ENCODE measurements at regions not wholly inside any gene's neighbourhood (a gene's known extent, or its start where the extent isn't known, plus 50 kb on each side); places are given as distances from the start of the nearest gene placed in this dataset.
"Not testable (repeated sequence)": the region's sequence is repeated elsewhere in the genome, so short reads cannot be mapped to it uniquely, and the experiment has no call there.

DNA sequence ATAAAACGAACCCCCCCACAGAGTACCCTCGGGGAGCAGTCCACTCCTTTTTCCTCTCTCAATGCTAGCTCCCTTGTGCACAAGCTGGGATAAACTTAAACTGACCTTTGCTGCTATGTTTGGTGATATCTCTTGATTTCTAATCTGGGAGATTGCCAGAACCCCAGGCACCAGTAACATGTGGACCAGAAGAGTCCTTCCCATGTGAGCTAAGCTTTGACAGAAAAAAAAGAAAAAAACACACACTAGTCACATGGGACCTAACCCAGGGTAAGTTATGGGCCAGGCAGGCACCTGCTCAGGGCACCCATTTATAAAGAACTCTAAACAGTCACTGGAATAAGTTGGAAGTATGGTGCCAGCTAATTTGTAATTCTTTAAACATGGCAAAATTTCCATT, 242.6 kb downstream of the EN1 start:
- no peak for DNase-seq

GRCh38 chr2:118604371-118604770, 243.1 kb downstream of the EN1 start:
- DNase-seq: no peak

- DNase-seq: no peak
These were observed 248.3 kb downstream of the EN1 start for GRCh38 chr2:118599141-118599540.

- no peak for DNase-seq
These were observed 250.8 kb downstream of the EN1 start for GRCh38 chr2:118596620-118597019.

GRCh38 chr2:118593257-118593656, 254.2 kb downstream of the EN1 start:
- no peak for DNase-seq

- DNase-seq: no peak
These were observed 256.2 kb downstream of the EN1 start for GRCh38 chr2:118591223-118591622.

GRCh38 chr2:118589721-118590120, 257.7 kb downstream of the EN1 start:
- no peak for DNase-seq

GRCh38 chr2:118588850-118589249, 258.6 kb downstream of the EN1 start:
- DNase-seq: no peak

GRCh38 chr2:118586312-118586711, 261.1 kb downstream of the EN1 start:
- no peak for DNase-seq

- DNase-seq: no peak
These were observed 262.6 kb downstream of the EN1 start for GRCh38 chr2:118584877-118585276.

DNA sequence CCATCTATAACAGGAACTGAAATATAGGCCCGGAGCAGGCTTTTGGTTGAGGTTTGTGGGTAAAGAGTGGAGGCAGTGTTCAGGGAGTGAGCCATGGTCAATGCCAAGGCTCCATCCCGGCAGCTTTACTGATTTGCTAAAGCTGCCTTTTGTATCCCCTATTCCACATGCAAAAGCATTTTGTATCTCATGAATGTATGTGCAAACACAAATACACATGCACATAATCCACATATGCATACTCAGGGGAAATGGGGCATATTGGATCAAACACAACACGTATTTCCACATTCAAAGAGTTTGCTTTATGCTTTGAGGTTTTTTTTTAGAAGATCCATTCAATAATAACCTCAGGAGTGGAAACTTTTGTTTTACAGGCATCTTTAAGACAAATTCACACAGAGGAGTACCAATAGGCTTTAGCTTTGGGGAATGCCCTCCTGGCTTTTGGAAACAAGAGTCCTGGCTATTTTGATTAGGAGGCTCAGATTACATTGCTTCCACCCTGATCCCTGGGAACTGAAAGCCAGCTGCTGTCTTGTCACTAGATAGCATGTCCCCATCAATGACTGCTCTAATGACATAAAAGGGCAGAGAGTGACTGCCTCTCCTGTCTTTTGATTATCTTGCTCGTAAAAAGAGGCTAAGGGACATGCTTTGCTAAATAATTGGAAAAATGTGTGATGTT, 263.2 kb downstream of the EN1 start:
- DNase-seq: no peak

DNA sequence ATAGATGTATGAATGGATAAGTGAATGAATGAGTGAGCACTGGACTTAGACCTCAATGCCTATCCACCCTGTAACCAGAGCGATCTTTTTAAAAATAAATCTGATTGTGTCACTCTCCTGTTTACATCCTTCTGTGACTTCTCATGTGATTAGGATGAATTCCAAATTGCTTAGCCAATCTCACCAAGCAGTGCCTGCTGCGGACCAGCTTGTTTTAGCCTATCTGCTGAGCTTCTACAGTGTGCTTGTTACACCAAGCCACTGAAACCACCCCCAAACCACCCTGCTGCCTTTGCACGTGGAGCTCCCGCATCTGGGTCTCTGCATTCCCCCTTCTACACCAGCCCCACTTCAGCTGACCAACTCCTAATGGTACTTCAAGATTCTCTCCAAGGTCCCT, 265.4 kb downstream of the EN1 start:
- DNase-seq: no peak

GRCh38 chr2:118580651-118581050, 266.8 kb downstream of the EN1 start:
- no peak for DNase-seq

DNA sequence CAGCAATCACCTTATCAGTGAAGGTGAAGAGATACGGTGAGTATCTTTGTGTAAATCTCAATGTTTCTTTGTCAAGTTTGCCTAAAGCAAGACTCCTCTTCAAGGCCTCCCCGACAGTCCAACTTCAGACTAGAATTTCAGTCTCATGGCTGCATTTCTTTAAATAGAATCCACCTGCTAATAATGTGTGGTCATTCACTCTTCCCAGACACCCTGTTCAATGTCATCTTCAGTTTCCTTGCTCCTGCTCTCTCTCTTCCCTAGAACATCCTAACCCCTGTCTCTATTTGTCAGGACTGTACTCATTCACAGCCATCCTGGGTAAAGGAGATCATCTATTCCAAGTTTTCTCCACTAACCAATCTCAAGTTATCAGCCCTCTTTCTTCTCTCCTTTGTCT, 267.3 kb downstream of the EN1 start:
- no peak for DNase-seq

DNA sequence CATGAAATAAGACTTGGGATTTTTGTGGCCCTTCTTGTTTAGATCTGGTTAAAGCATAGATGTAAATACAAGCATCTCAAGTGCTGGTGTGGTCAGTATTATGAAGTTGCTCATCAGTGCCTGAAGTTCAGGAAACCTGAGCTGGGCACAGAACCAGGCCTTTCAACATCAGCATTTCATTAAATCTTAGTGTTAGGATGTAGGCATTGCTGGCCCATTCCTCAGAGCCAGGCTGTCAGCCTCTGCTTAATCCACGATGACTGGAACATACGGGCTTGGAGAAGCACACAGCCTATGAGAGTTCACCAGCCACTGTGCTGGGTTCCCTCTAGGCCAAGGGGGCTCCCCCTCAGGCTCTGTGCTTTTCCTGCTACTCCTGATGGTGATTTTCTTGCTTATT, 270.2 kb downstream of the EN1 start:
- DNase-seq: no peak

GRCh38 chr2:118576109-118576855, 271.2 kb downstream of the EN1 start:
- no peak for DNase-seq

GRCh38 chr2:118572380-118572779, 275.1 kb downstream of the EN1 start:
- DNase-seq: not testable (repeated sequence)

GRCh38 chr2:118569876-118570535, 277.4 kb downstream of the EN1 start:
- DNase-seq: no peak

GRCh38 chr2:118568700-118569099, 278.7 kb downstream of the EN1 start:
- DNase-seq: no peak

DNA sequence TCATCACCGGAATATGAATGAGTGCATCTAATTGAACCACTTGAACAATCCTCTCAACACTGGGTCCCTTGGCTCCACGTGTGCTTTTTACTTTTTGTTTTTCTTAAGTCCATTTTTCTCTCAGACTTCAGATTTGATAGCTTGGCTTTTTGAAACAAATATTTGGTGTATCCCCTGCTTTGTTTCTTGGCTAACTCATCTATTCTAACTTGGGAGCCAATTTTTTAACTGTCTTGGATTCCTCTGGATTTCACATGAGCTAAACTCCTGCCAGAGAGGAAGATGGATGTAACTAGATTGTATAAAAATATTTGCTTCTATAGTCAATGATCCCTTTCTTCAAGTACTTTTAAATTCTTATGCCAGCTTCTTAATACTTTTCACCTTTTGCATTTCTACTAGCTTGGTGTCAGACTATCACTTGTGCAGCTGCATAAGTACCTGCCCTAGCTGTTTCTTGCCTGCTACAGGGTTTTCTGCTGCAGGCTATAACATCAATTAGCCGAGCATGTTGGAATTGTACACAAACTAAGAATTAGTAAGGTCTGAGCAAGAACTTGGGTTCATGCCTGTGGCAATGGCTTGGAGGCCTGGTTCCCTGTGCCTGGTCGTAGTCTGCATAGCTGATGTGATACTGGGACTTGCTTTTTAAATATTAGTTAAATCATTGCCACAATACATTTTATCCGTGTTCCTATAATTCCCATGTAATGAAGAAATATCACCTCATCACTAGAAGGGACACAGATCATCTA, 281.5 kb downstream of the EN1 start:
- DNase-seq: no peak

DNA sequence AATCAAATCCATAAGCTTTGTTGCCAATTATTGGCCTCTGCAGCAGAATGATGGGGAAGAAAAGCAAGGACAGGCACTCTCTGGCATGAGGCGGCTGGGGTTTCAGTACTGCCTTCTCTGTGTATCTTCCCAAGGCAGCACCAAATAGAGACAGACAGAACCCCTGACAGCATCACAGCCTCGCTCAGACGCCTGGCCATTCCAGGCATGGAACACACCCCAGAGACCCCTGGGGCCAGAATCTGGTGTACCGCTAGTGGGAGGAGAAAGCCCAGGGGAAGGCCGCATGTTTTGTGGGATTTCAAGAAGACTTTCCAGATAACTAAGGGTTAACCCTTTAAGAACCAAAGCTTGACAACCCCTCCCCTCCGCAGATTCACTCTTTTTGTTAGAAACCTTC, 282.1 kb downstream of the EN1 start:
- no peak for DNase-seq

DNA sequence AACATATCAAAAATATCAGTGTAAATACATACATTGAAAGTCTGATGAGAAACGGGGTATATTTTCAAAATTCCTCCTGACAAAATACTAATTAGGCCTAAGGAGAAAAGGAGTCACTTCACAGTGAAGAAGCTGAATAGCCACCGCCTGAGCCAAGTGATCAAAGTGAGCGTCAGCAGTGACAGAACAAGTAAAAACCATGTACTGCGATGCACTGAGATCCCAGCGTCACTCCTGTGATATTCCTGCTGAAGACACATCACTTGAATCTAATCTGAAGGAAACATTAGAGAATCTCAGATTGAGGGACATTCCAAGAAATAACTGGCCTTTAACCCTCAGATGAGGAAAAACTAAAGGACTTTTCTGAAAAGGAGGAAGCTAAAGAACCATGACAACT, 285.3 kb downstream of the EN1 start:
- DNase-seq: no peak

- DNase-seq: no peak
These were observed 288.6 kb downstream of the EN1 start for GRCh38 chr2:118558846-118559245.

All from stimulated activated CD4-positive, alpha-beta T cell treated with anti-CD3 and anti-CD28 coated beads, Interleukin-4, amount 100 ng/mL, for 1 hour (primary cell).